GM11168 (cell line): ENCODE measurements at regions not wholly inside any gene's neighbourhood (a gene's known extent, or its start where the extent isn't known, plus 50 kb on each side); places are given as distances from the start of the nearest gene placed in this dataset.
"Not testable (repeated sequence)": the region's sequence is repeated elsewhere in the genome, so short reads cannot be mapped to it uniquely, and the experiment has no call there.

Experiments
- in situ Hi-C: fragments of 300-500 bp; cut with MboI; formaldehyde crosslinking; loops from one replicate; pipeline ENCODE4 v1.12.0; 2022; ENCODE audit warnings: low sequenced_read_pairs; ENCODE audit not compliant: unreplicated experiment

- in situ Hi-C loops, result no loop called here
These were observed 163.4 kb upstream of the SYN3 start for GRCh38 chr22:33221568-33221967.

DNA sequence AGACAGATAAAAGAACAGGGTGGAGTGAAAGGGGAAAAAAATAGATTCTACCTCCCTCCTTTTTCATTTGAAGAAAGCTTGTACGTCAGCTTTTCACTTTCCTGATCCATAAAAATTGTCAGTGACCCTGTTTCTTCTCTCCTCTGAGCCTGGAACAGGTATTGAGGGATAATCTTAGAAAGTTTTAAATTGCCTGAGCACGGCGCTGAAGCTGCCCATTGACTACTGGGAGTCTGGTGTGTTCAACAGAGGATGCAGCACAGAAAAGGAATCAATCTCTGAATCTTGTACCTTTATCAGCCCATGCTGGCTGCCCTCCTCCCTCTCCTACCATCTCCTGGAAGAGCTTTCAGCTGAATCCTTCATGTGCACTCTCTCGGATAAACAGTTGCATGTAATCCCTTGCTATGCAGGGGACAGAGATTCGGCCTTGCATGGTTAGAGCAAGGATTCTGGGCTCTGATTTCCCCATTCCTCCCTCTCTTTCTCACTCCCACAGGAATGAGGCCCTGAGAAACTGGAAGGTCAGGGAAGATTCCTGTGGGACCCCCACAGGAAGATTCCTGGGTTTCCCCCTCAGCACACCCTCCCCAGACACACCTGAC lies 162.4 kb upstream of the SYN3 start:
- in situ Hi-C loops, result no loop called here

- in situ Hi-C loops, result loop anchor here (10.0 kb wide), 1 partner anchor 195 kb away; no protein-coding TSS in a partner anchor
These were observed 161.6 kb upstream of the SYN3 start for GRCh38 chr22:33219648-33220384.

DNA sequence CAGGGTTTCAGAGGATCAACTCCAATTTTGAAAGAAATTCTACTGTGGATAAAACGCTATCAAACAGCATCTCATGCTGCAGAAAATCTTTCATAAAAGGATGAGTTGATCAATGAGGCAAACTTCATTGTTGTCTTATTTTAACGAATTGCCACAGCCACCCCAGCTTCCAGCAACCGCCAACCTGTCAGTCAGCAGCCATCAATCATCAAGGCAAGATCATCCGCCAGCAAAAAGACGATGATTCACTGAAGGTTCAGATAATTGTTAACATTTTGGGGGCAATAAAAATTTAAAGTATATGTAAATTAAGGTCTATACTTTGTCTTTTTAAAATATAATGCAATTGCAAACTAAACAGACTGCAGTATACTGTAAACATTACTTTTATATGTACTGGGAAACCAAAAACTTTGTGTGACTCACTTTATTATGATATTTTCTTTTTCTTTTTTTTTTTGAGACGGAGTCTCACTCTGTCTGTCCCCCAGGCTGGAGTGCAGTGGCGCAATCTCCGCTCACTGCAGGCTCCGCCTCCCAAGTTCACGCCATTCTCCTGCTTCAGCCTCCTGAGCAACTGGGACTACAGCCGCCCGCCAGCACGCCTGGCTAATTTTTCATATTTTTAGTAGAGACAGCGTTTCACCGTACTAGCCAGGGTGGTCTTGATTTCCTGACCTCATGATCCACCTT lies 155.3 kb upstream of the SYN3 start:
- in situ Hi-C loops, result loop anchor here (5.0 to 10.0 kb wide), 2 partner anchors 121 to 189 kb away; no protein-coding TSS in a partner anchor

GRCh38 chr22:33209930-33210784 lies 152.0 kb upstream of the SYN3 start:
- in situ Hi-C loops, result loop anchor here (5.0 to 10.0 kb wide), 2 partner anchors 118 to 185 kb away; no protein-coding TSS in a partner anchor

- in situ Hi-C loops, result no loop called here
These were observed 146.2 kb upstream of the SYN3 start for GRCh38 chr22:33204408-33204807.

DNA sequence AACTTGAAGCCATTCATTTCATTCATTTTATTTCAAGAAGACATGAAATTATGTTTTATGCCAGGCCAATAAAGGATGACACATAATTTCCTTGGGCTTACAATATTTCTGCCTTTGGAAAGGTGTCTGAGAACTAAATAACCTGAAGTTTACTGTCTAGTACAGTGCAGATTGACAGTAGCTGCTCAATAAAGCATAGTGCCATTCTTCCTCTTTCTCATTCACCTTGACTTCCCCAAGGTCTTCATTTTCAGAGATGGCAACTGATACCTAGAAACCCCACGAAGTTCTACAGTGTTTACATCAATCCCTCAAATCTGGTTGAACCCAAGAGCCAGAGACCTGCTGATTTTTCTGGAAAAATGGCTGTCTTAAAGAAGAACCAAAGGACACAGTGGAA lies 144.3 kb upstream of the SYN3 start:
- in situ Hi-C loops, result no loop called here

- in situ Hi-C loops, result no loop called here
These were observed 136.4 kb upstream of the SYN3 start for GRCh38 chr22:33194529-33195077.

DNA sequence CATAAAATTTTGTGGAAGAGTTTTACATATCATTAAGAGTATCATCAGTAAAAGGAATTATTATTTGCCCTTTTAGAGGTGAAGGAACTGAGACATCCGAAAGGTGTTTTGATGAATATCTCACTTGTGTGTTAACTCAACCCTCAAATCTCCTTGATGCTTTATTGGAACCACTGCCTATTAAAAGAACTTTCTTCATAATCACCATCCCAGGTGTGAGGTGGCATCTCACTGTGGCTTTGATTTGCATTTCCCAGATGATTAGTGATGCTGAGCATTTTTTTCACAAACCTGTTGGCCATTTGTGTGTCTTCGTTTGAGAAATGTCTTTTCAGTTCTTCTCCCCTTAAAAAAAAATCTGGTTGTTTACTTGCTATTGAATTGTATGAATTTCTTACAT lies 134.0 kb upstream of the SYN3 start:
- in situ Hi-C loops, result no loop called here

- in situ Hi-C loops, result no loop called here
These were observed 130.1 kb upstream of the SYN3 start for GRCh38 chr22:33188326-33188725.

- in situ Hi-C loops, result no loop called here
These were observed 128.6 kb upstream of the SYN3 start for GRCh38 chr22:33186816-33187215.

GRCh38 chr22:33180356-33180755 lies 122.2 kb upstream of the SYN3 start:
- in situ Hi-C loops, result no loop called here

GRCh38 chr22:33167998-33168790 lies 110.0 kb upstream of the SYN3 start:
- in situ Hi-C loops, result no loop called here

DNA sequence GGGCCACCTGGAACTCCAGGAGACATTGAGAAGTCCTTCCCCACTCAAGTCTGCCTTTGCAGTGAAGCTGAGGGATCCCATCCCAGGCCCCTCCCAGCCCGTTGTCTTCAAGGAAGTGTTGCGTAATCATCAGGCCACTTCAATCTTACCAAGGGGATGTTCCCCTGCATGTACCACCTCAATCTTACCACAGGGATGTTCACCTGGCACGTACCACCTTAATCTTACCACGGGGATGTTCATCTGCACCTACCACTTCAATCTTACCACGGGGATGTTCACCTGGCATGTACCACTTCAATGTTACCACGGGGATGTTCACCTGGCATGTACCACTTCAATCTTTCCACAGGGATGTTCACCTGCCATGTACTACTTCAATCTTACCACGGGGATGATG lies 108.0 kb upstream of the SYN3 start:
- in situ Hi-C loops, result no loop called here

DNA sequence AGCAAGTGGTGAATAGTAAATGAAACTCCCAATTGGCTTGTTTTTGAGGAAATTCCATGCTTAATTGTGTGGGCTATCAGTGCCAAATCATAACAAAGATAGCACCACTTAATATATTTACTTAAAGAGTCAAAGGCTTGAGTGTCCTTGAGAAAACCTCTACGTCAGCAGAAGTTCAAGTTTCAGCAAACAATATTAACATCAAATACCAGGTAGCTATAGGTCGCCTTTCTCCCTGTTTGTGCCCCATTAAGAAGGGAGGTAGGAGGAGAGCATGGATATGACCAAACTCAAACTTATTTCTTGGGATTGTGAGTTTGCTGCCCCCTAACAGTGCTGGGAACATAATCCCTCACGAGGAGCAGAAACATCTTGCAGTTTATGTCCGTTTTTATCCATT lies 105.6 kb upstream of the SYN3 start:
- in situ Hi-C loops, result no loop called here

DNA sequence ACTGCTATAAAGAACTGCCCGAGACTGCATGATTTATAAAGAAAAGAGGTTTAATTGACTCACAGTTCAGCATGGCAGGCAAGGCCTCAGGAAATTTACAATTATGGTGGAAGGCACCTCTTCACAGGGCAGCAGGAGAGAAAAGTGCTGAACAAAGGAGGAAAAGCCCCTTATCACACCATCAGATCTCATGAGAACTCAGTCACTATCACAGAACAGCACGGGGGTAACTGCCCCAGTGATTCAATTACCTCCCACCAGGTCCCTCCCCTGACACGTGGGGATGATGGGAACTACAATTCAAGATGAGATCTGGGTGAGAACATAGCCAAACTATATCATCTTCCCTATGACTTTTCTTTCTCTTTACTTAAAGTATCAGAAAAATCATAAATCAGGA lies 104.0 kb upstream of the SYN3 start:
- in situ Hi-C loops, result no loop called here

DNA sequence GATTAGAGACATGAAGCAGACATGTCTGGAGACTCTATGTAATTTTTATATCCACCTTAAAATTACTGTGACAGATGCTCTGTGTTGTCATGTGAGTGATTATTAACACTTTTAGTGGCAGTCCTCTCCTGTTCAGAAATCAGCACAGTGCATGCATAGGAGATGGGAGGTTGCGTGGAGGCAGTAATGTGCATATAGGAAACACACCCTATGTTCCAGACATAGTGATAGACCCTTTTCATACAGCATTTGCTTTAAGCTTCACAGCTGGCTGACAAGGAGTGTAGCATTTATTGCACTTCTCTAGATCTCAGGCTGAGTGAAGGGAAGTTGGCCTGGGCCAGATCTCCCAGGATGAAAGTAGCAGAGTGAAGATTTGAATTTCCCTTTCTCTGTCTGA lies 102.3 kb upstream of the SYN3 start:
- in situ Hi-C loops, result no loop called here

GRCh38 chr22:33154967-33155366 lies 96.8 kb upstream of the SYN3 start:
- in situ Hi-C loops, result not testable (repeated sequence)

DNA sequence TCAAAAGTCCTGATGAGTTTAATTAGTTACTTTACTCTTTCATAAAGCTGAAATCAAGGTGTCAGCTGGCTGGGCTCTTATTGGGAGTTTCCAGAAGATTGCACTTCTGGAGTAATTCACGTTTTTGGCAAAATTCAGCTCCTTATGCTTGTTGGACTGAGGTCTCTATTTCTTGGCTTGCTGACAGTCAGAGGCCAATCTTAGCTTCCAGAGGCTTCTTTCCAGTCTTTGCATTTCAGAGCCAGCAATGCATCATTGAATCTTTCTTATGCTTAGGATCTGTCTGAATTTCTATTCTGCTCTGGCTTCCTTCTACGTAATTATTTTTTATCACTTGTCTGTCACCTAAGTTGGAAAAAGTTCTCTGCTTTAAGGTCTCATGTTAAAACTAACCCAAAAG lies 91.4 kb upstream of the SYN3 start:
- in situ Hi-C loops, result no loop called here
